ENCODE measurements at regions not wholly inside any gene's neighbourhood (a gene's known extent, or its start where the extent isn't known, plus 50 kb on each side); places are given as distances from the start of the nearest gene placed in this dataset.

GRCh38 chr19:56946159-56946558 lies 105.6 kb upstream of the PEG3 start:
- no peak for DNase-seq (ENCODE audit: low read depth, low spot score)
- H3K4me3 ChIP-seq (ENCODE audit: low read depth, low read length), result no peak overlapping the region
- no peak for TF ChIP-seq CTCF (IDR thresholded peaks at IDR 0.05; ENCODE audit: insufficient read depth, low read length, missing control alignments)
- CTCF ChIA-PET, result no interaction called here
- POLR2A ChIA-PET, result no interaction called here

- no peak for TF ChIP-seq CTCF (IDR thresholded peaks at IDR 0.05; ENCODE audit: insufficient read depth, low read length, missing control alignments)
- no peak overlapping the region for H3K4me3 ChIP-seq (ENCODE audit: low read depth, low read length)
- ChIA-PET POLR2A (no interaction called here), CTCF (no interaction called here)
- no peak for DNase-seq (ENCODE audit: low read depth, low spot score)
Observed at GRCh38 chr19:56947206-56947605, 106.7 kb upstream of the PEG3 start.

GRCh38 chr19:56949626-56950025 lies 109.1 kb upstream of the PEG3 start:
- H3K4me3 ChIP-seq (ENCODE audit: low read depth, low read length), result no peak overlapping the region
- POLR2A ChIA-PET, result no interaction called here
- DNase-seq (ENCODE audit: low read depth, low spot score), result no peak
- no peak for TF ChIP-seq CTCF (IDR thresholded peaks at IDR 0.05; ENCODE audit: insufficient read depth, low read length, missing control alignments)
- CTCF ChIA-PET, result no interaction called here

GRCh38 chr19:56951672-56952071 lies 111.1 kb upstream of the PEG3 start:
- no peak for DNase-seq (ENCODE audit: low read depth, low spot score)
- CTCF ChIA-PET, result no interaction called here
- no peak overlapping the region for H3K4me3 ChIP-seq (ENCODE audit: low read depth, low read length)
- POLR2A ChIA-PET, result no interaction called here
- no peak for TF ChIP-seq CTCF (IDR thresholded peaks at IDR 0.05; ENCODE audit: insufficient read depth, low read length, missing control alignments)

GRCh38 chr19:56953470-56953869 lies 112.9 kb upstream of the PEG3 start:
- no peak for DNase-seq (ENCODE audit: low read depth, low spot score)
- ChIA-PET CTCF (no interaction called here), POLR2A (no interaction called here)
- no peak overlapping the region for H3K4me3 ChIP-seq (ENCODE audit: low read depth, low read length)
- no peak for TF ChIP-seq CTCF (IDR thresholded peaks at IDR 0.05; ENCODE audit: insufficient read depth, low read length, missing control alignments)

- TF ChIP-seq CTCF (IDR thresholded peaks at IDR 0.05; ENCODE audit: insufficient read depth, low read length, missing control alignments), result no peak
- DNase-seq (ENCODE audit: low read depth, low spot score), result no peak
- POLR2A ChIA-PET, result no interaction called here
- CTCF ChIA-PET, result no interaction called here
- H3K4me3 ChIP-seq (ENCODE audit: low read depth, low read length), result no peak overlapping the region
Observed at GRCh38 chr19:56955637-56956216, 115.2 kb upstream of the PEG3 start.
